A549 (cell line): ENCODE measurements at regions not wholly inside any gene's neighbourhood (a gene's known extent, or its start where the extent isn't known, plus 50 kb on each side); places are given as distances from the start of the nearest gene placed in this dataset.

ENCODE experiments used
- ATAC-seq, 2 experiments: fragments of 200-7000 bp in 1 of 2; fragments of >200 bp in 1 of 2; cut with Nextera tagmentation in 1 of 2; cut with Tn5 transposase in 1 of 2; 3 replicates each; pipeline versions ENCODE4 v1.8.0 to v1.9.1; 2018 to 2020; ENCODE audit warnings: mild to moderate bottlenecking in 1 of 2, moderate library complexity in 1 of 2
- CTCF ChIA-PET: fragments of 300-600 bp; sonication (Branson Sonifier 250); formaldehyde crosslinking; extraction: SDS; loops from one replicate; lab custom pipeline; 2021; ENCODE audit warnings: antibody characterized with exemption, inconsistent platforms; lab: Yijun Ruan, JAX
- POLR2A ChIA-PET: fragments of 350-600 bp; formaldehyde crosslinking; extraction: SDS; loops from one replicate; lab custom pipeline; 2021; ENCODE audit warnings: antibody characterized with exemption, inconsistent platforms; lab: Yijun Ruan, JAX
- DNase-seq, 2 experiments: peaks; one replicate each; pipeline versions ENCODE4 v3.0.0 to v3.0.0-alpha.2; 2011 to 2016; ENCODE audit warnings: low read depth in 1 of 2, low spot score in 1 of 2
- FAIRE-seq: peaks from 2 replicates; lab custom pipeline; 2011; peaks lifted over from hg19 to GRCh38; lab: Jason Lieb, UNC
- H3K27ac ChIP-seq, 2 experiments: fragments of >200 bp; sonication (Bioruptor Twin); formaldehyde crosslinking; 3 replicates each; pipeline ENCODE4 v1.5.1; 2016 to 2017
- H3K4me1 ChIP-seq: fragments of >200 bp; sonication (Bioruptor Twin); formaldehyde crosslinking; 3 replicates; pipeline ENCODE4 v1.6.1; 2016
- H3K4me2 ChIP-seq: fragments of >200 bp; sonication (Bioruptor Twin); formaldehyde crosslinking; 3 replicates; pipeline ENCODE4 v1.6.1; 2016
- H3K4me3 ChIP-seq: fragments of >200 bp; sonication (Bioruptor Twin); formaldehyde crosslinking; 3 replicates; pipeline ENCODE4 v1.5.1; 2016
- H3K9me3 ChIP-seq: fragments of >200 bp; sonication (Bioruptor Twin); formaldehyde crosslinking; 3 replicates; pipeline ENCODE4 v1.6.1; 2016
- BCL3 ChIP-seq: fragments of >200 bp; sonication (Bioruptor Twin); formaldehyde crosslinking; IDR thresholded peaks from 3 replicates; pipeline ENCODE4 v1.6.1; 2016
- BHLHE40 ChIP-seq: IDR thresholded peaks from 2 replicates; pipeline ENCODE4 v1.6.1; 2012; ENCODE audit warnings: low read depth, low read length, inconsistent platforms
- CBX8 ChIP-seq: fragments of 200-600 bp; sonication (generic); IDR thresholded peaks from 2 replicates; pipeline ENCODE4 v1.6.1; 2016
- CEBPB ChIP-seq, 2 experiments: fragments of >200 bp in 1 of 2; sonication (Bioruptor Twin) in 1 of 2; formaldehyde crosslinking in 1 of 2; IDR thresholded peaks; 2 replicates each; pipeline ENCODE4 v1.6.1; 2012 to 2016
- CHD2 ChIP-seq: fragments of 150-350 bp; IDR thresholded peaks from 2 replicates; pipeline ENCODE4 v1.6.1; 2014; ENCODE audit warnings: low read length; ENCODE audit not compliant: partially characterized antibody
- CHD4 ChIP-seq: fragments of 200-600 bp; sonication (generic); IDR thresholded peaks from 2 replicates; pipeline ENCODE4 v1.6.1; 2016; ENCODE audit warnings: antibody characterized with exemption, mild to moderate bottlenecking, borderline replicate concordance
- EHF ChIP-seq: fragments of 250-450 bp; sonication (Bioruptor Pico); IDR thresholded peaks from 2 replicates; pipeline ENCODE4 v1.5.0; 2020; ENCODE audit warnings: mild to moderate bottlenecking
- EHMT2 ChIP-seq: fragments of 200-600 bp; sonication (generic); IDR thresholded peaks from 2 replicates; pipeline ENCODE4 v1.6.1; 2016; ENCODE audit warnings: antibody characterized with exemption, low read depth, mild to moderate bottlenecking, moderate library complexity
- FOXS1 ChIP-seq: fragments of 250-450 bp; sonication (Bioruptor Pico); IDR thresholded peaks from 2 replicates; pipeline ENCODE4 v1.5.0; 2020; ENCODE audit warnings: mild to moderate bottlenecking, moderate library complexity
- GATA3 ChIP-seq: IDR thresholded peaks from 2 replicates; pipeline ENCODE4 v1.6.1; 2012; ENCODE audit warnings: borderline replicate concordance
- HDAC2 ChIP-seq: fragments of 200-600 bp; sonication (generic); IDR thresholded peaks from 2 replicates; pipeline ENCODE4 v1.6.1; 2016
- HES2 ChIP-seq: fragments of >200 bp; sonication (Bioruptor Twin); formaldehyde crosslinking; IDR thresholded peaks from 2 replicates; pipeline ENCODE4 v1.6.1; 2016
- HMGXB4 ChIP-seq: fragments of 250-450 bp; sonication (Bioruptor Pico); IDR thresholded peaks from 2 replicates; pipeline ENCODE4 v1.5.0; 2021; ENCODE audit warnings: mild to moderate bottlenecking, moderate library complexity, borderline replicate concordance
- HOXB13 ChIP-seq: fragments of 250-450 bp; sonication (Bioruptor Pico); IDR thresholded peaks from 2 replicates; pipeline ENCODE4 v1.5.0; 2020; ENCODE audit warnings: low read depth, mild to moderate bottlenecking, moderate library complexity
- JUN ChIP-seq, 2 experiments: fragments of >200 bp; sonication (Bioruptor Twin); formaldehyde crosslinking; IDR thresholded peaks; 2 replicates in 1 of 2; 3 replicates in 1 of 2; pipeline ENCODE4 v1.6.1; 2016 to 2017
- JUNB ChIP-seq: fragments of >200 bp; sonication (Bioruptor Twin); formaldehyde crosslinking; IDR thresholded peaks from 2 replicates; pipeline ENCODE4 v1.6.1; 2016
- KDM5A ChIP-seq: fragments of 200-600 bp; sonication (generic); IDR thresholded peaks from 2 replicates; pipeline ENCODE4 v1.6.1; 2016; ENCODE audit warnings: antibody characterized with exemption, mild to moderate bottlenecking
- NFE2L2 ChIP-seq: fragments of 150-350 bp; conservative IDR thresholded peaks from 2 replicates; pipeline ENCODE4 v1.6.1; 2014; ENCODE audit warnings: low read length
- PHF8 ChIP-seq: fragments of 200-600 bp; sonication (generic); IDR thresholded peaks from 2 replicates; pipeline ENCODE4 v1.6.1; 2016; ENCODE audit warnings: low read depth, mild to moderate bottlenecking, antibody characterized with exemption, moderate library complexity, borderline replicate concordance
- REST ChIP-seq: fragments of 200-600 bp; sonication (generic); IDR thresholded peaks from 2 replicates; pipeline ENCODE4 v1.6.1; 2016; ENCODE audit warnings: antibody characterized with exemption, mild to moderate bottlenecking, moderate library complexity
- SREBF2 ChIP-seq: fragments of 450-650 bp; IDR thresholded peaks from 2 replicates; pipeline ENCODE4 v1.6.1; 2014; ENCODE audit warnings: mild to moderate bottlenecking, moderate library complexity
- TP53 ChIP-seq: fragments of 250-450 bp; sonication (Bioruptor Pico); IDR thresholded peaks from 2 replicates; pipeline ENCODE4 v1.5.0; 2021; ENCODE audit warnings: mild to moderate bottlenecking, moderate library complexity
- ZC3H11A ChIP-seq: fragments of 450-650 bp; IDR thresholded peaks from 2 replicates; pipeline ENCODE4 v1.6.1; 2014; ENCODE audit warnings: antibody characterized with exemption, mild to moderate bottlenecking
- WGBS: methylation state at CpG from one replicate; pipeline ENCODE4 v1.1.6; 2017; ENCODE audit errors: missing lambda C conversion rate; 5-methylcytosine and 5-hydroxymethylcytosine counted together

DNA sequence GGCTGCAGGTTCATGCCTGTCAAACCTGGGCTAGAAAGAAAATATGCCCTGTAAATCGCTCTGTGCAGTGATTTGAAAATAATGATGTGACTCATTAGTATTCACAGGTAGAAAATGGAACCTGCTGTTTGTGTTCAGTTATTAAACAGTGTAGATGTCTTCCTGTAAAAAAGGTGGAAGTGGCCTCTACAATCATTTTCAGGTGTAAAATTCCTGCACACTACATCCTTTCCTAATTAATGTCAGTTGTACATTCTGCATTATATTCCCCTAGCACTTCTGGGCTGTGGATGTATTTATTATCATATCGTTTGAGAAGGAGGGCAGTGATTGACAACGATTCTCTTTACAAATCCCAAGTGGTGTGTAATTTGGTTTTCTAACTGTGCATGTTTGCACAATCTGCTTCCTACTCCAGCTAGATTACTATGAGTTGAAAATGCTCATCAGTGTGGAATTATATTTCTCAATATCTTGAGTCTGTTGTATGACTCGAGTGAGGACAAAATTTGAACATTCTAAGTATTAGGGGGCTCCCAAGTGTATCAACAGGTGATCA, 454.0 kb upstream of the DDI1 start:
- Histone ChIP-seq H3K4me1 (peaks cover 10% of the 10 kb centered on the region), H3K4me3 (no peak overlapping the region), H3K4me2 (no peak overlapping the region), H3K9me3 (no peaks in the 10 kb centered on the region), H3K27ac (no peak overlapping the region)
- FAIRE-seq (no peak), DNase-seq (no peak), ATAC-seq (no peak)
- ChIA-PET CTCF (no interaction called here), POLR2A (no interaction called here)
- TF ChIP-seq HMGXB4 (CRISPR knock-in tag) (no peak), CBX8 (no peak), FOXS1 (CRISPR knock-in tag) (no peak), PHF8 (no peak), SREBF2 (no peak), CEBPB (IDR thresholded peaks at IDR 0.05) (no peak), KDM5A (no peak), HES2 (no peak), TP53 (no peak), CHD4 (no peak), JUNB (no peak), JUN (IDR thresholded peaks at IDR 0.05) (no peak), NFE2L2 (no peak), BCL3 (no peak)
- WGBS = 71% methylated on average over 4 of the region's 4 CpGs

- CTCF ChIA-PET = no interaction called here
- 67% methylated on average over 2 of the region's 2 CpGs for WGBS
- ATAC-seq (no peak), FAIRE-seq (no peak), DNase-seq (no peak)
- TF ChIP-seq BHLHE40 (no peak), SREBF2 (no peak), HDAC2 (no peak), HOXB13 (CRISPR knock-in tag) (no peak), JUNB (no peak), NFE2L2 (no peak), EHMT2 (no peak)
- no peak overlapping the region for H3K4me3 ChIP-seq
- no peaks in the 10 kb centered on the region for H3K9me3 ChIP-seq
- H3K27ac ChIP-seq = no peak overlapping the region
- H3K4me2 ChIP-seq = no peak overlapping the region
- POLR2A ChIA-PET = no interaction called here
- H3K4me1 ChIP-seq = peaks cover 10% of the 10 kb centered on the region
Observed at GRCh38 chr11:103584021-103584420, 452.4 kb upstream of the DDI1 start.

DNA sequence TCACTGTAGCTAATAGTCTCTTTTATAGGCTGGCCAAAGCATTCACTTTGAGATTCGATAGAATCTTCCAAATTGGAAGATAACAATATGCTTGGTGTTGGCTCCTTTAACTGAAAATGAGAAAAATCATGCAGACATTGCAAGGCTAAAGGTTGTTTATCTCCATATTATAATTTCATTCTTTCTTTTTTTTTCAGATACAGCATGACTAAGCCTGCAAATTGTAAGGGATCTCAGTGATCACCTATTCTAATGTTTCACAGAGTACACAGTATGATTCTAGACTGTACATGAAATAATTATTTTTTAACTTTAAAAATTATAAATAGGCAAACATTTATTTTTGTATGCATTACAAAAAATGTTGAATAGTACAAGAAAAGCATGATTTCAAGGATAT, 451.7 kb upstream of the DDI1 start:
- 9% methylated on average over 1 of the region's 1 CpG for WGBS
- Histone ChIP-seq H3K4me3 (no peak overlapping the region), H3K9me3 (no peaks in the 10 kb centered on the region), H3K4me1 (peaks cover 10% of the 10 kb centered on the region), H3K4me2 (no peak overlapping the region), H3K27ac (no peak overlapping the region)
- FAIRE-seq (no peak), ATAC-seq (no peak), DNase-seq (no peak)
- POLR2A ChIA-PET = no interaction called here
- CTCF ChIA-PET = interaction anchor here (0.9 kb wide), 1 partner anchor 16 kb away, joined by 3 read pairs; no protein-coding TSS in a partner anchor
- TF ChIP-seq CEBPB (IDR thresholded peaks at IDR 0.05) (no peak), REST (no peak), EHMT2 (no peak), ZC3H11A (no peak), HDAC2 (no peak), GATA3 (no peak), EHF (CRISPR knock-in tag) (no peak), CHD2 (no peak), BHLHE40 (no peak), HOXB13 (CRISPR knock-in tag) (no peak)
